Prostate gland (tissue), 2 donors: ENCODE measurements at regions not wholly inside any gene's neighbourhood (a gene's known extent, or its start where the extent isn't known, plus 50 kb on each side); places are given as distances from the start of the nearest gene placed in this dataset.

Experiments used
- DNase-seq: peaks from one replicate; pipeline ENCODE4 v3.0.0-alpha.2; 2019; ENCODE audit warnings: low spot score
- H3K27ac ChIP-seq, 2 donors: fragments of 200-600 bp; sonication (generic); 2 replicates each; pipeline ENCODE4 v1.5.1; 2017 to 2019
- H3K27me3 ChIP-seq: fragments of 200-600 bp; sonication (generic); replicated peaks from 2 replicates; pipeline ENCODE4 v1.5.1; 2019; ENCODE audit not compliant: insufficient read depth
- H3K36me3 ChIP-seq, 2 donors: fragments of 200-600 bp; sonication (generic); 1 replicate in 1 of 2; 2 replicates in 1 of 2; pipeline versions ENCODE4 v1.5.1 to v1.8.1; 2017 to 2019
- H3K4me1 ChIP-seq: fragments of 200-600 bp; sonication (generic); replicated peaks from 2 replicates; pipeline ENCODE4 v1.5.1; 2019
- H3K4me3 ChIP-seq, 2 donors: fragments of 200-600 bp; sonication (generic); 2 replicates each; pipeline ENCODE4 v1.5.1; 2017 to 2019
- H3K9me3 ChIP-seq: fragments of 200-600 bp; sonication (generic); 2 replicates; pipeline ENCODE4 v1.5.1; 2017
- CTCF ChIP-seq, 4 experiments: fragments of 200-600 bp in 2 of 4; fragments of 450-650 bp in 2 of 4; sonication (generic) in 2 of 4; IDR thresholded peaks; 1 replicate in 3 of 4; 2 replicates in 1 of 4; pipeline ENCODE4 v1.5.1; 2016 to 2019; ENCODE audit warnings: antibody characterized with exemption in 4 of 4, mild to moderate bottlenecking in 2 of 4, moderate library complexity in 2 of 4
- POLR2A ChIP-seq: fragments of 450-650 bp; IDR thresholded peaks from one replicate; pipeline ENCODE4 v1.6.1; 2016; ENCODE audit warnings: antibody characterized with exemption, mild to moderate bottlenecking
- POLR2AphosphoS5 ChIP-seq: sonication (generic); formaldehyde crosslinking; IDR thresholded peaks from one replicate; pipeline ENCODE4 v1.6.1; 2017; ENCODE audit warnings: antibody characterized with exemption
- WGBS: methylation state at CpG from one replicate; pipeline ENCODE4 v1.1.5; 2018; 5-methylcytosine and 5-hydroxymethylcytosine counted together
- intact Hi-C: fragments of 100-400 bp; cut with DNase I; formaldehyde crosslinking; loops from one replicate; pipeline ENCODE4 v1.14.2; 2022

- intact Hi-C loops, result no loop called here
- H3K9me3 ChIP-seq, result no peaks in the 10 kb centered on the region
- H3K27me3 ChIP-seq, result peaks cover under 1% of the 10 kb centered on the region
- TF ChIP-seq CTCF (IDR thresholded peaks at IDR 0.05) (no peak), POLR2A (no peak), POLR2AphosphoS5 (no peak)
- H3K4me3 ChIP-seq, result no peak overlapping the region
- no peak for DNase-seq
- H3K27ac ChIP-seq, result no peak overlapping the region
- WGBS, result 18% methylated on average over 2 of the region's 2 CpGs
- no peaks in the 10 kb centered on the region for H3K36me3 ChIP-seq
- H3K4me1 ChIP-seq, result no peaks in the 10 kb centered on the region
Measured at GRCh38 chr11:45436118-45436517, 150.0 kb upstream of the SYT13 start.

- no peaks in the 10 kb centered on the region for H3K36me3 ChIP-seq
- H3K27ac ChIP-seq, result no peak overlapping the region
- WGBS, result 59% methylated on average over 3 of the region's 3 CpGs
- H3K4me3 ChIP-seq, result no peak overlapping the region
- H3K9me3 ChIP-seq, result no peaks in the 10 kb centered on the region
- TF ChIP-seq POLR2AphosphoS5, result no peak
- TF ChIP-seq POLR2A, result no peak
- TF ChIP-seq CTCF (IDR thresholded peaks at IDR 0.05), result no peak
- no peak for DNase-seq
- intact Hi-C loops, result no loop called here
- H3K27me3 ChIP-seq, result peaks cover 2% of the 10 kb centered on the region
- H3K4me1 ChIP-seq, result no peaks in the 10 kb centered on the region
Measured at GRCh38 chr11:45435706-45436105, 149.6 kb upstream of the SYT13 start.

GRCh38 chr11:45432910-45433309 is 146.8 kb upstream of the SYT13 start:
- H3K9me3 ChIP-seq, result no peaks in the 10 kb centered on the region
- WGBS, result 90% methylated on average over 6 of the region's 6 CpGs
- no peaks in the 10 kb centered on the region for H3K36me3 ChIP-seq
- no peak overlapping the region for H3K4me3 ChIP-seq
- DNase-seq, result no peak
- no peaks in the 10 kb centered on the region for H3K4me1 ChIP-seq
- no peak for TF ChIP-seq POLR2AphosphoS5
- no peak for TF ChIP-seq CTCF (IDR thresholded peaks at IDR 0.05)
- no peak for TF ChIP-seq POLR2A
- no peak overlapping the region for H3K27ac ChIP-seq
- intact Hi-C loops, result no loop called here
- H3K27me3 ChIP-seq, result peaks cover 2% of the 10 kb centered on the region

- WGBS, result 72% methylated on average over 3 of the region's 3 CpGs
- no peaks in the 10 kb centered on the region for H3K36me3 ChIP-seq
- H3K27me3 ChIP-seq, result peaks cover 2% of the 10 kb centered on the region
- H3K4me3 ChIP-seq, result no peak overlapping the region
- no peaks in the 10 kb centered on the region for H3K9me3 ChIP-seq
- DNase-seq, result no peak
- intact Hi-C loops, result no loop called here
- no peak overlapping the region for H3K27ac ChIP-seq
- no peaks in the 10 kb centered on the region for H3K4me1 ChIP-seq
- no peak for TF ChIP-seq POLR2A
- no peak for TF ChIP-seq POLR2AphosphoS5
- TF ChIP-seq CTCF (IDR thresholded peaks at IDR 0.05), result no peak
Measured at GRCh38 chr11:45432100-45432499, 146.0 kb upstream of the SYT13 start.

GRCh38 chr11:45431046-45432018 is 145.2 kb upstream of the SYT13 start:
- Histone ChIP-seq H3K36me3 (no peaks in the 10 kb centered on the region), H3K9me3 (no peaks in the 10 kb centered on the region), H3K27ac (no peak overlapping the region), H3K4me3 (no peak overlapping the region), H3K4me1 (no peaks in the 10 kb centered on the region), H3K27me3 (peaks cover 2% of the 10 kb centered on the region)
- WGBS, result 86% methylated on average over 13 of the region's 13 CpGs
- no peak for TF ChIP-seq POLR2AphosphoS5
- TF ChIP-seq POLR2A, result no peak
- TF ChIP-seq CTCF (IDR thresholded peaks at IDR 0.05), result no peak
- intact Hi-C loops, result no loop called here
- no peak for DNase-seq
